ENCODE measurements at regions not wholly inside any gene's neighbourhood (a gene's known extent, or its start where the extent isn't known, plus 50 kb on each side); places are given as distances from the start of the nearest gene placed in this dataset.

DNA sequence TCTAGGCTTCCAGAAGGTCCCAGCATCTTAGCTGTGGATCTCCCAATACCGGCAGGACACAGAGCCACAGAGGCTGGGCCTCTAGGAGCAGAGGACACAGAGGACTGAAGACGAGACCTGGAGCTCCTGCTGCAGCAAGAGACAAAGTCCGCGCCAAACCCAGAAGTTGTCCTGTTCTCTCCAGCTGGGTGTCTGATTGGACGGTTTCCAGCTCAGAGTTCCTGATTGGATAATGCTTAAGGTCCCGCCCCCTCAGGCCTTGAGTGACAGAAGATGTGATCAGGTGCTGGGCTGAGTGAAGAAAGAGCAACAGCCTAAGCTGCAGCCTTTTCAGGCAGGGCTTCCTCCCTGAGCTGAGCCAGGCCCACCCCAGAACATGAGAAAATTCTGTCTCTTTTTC, 59.9 kb upstream of the ZNF85 start:
- DNase-seq = no peak
- TF ChIP-seq CTCF (conservative IDR thresholded peaks at IDR 0.05; ENCODE audit: low read depth, low read length) (no peak), EZH2phosphoT487 (IDR thresholded peaks at IDR 0.05; ENCODE audit: borderline replicate concordance, low read length) (no peak), EZH2 (IDR thresholded peaks at IDR 0.05; ENCODE audit: low read length, unreplicated experiment) (no peak)
- ChIA-PET POLR2A (ENCODE audit: unreplicated experiment) (no interaction called here), CTCF (no interaction called here)
- Histone ChIP-seq H3K79me2 (ENCODE audit: low read length) (no peaks in the 10 kb centered on the region), H3K9me3 (ENCODE audit: low read length) (peaks cover 8% of the 10 kb centered on the region; the same call in 1 of the 2 replicates), H3K9ac (ENCODE audit: low read length) (no peak overlapping the region), H3F3A (ENCODE audit: low read length, unreplicated experiment) (no peaks in the 10 kb centered on the region), H4K20me1 (ENCODE audit: low read length) (no peaks in the 10 kb centered on the region), H2AFZ (ENCODE audit: low read length) (no peak overlapping the region), H3K4me3 (ENCODE audit: low read length) (no peak overlapping the region), H3K27ac (ENCODE audit: low read length) (no peak overlapping the region), H3K4me2 (ENCODE audit: low read length) (no peak overlapping the region), H3K9me2 (replicated peaks; ENCODE audit: low read length) (no peaks in the 10 kb centered on the region), H3K27me3 (ENCODE audit: low read length) (no peaks in the 10 kb centered on the region), H3K36me3 (ENCODE audit: low read depth, low read length) (no peaks in the 10 kb centered on the region), H3K4me1 (ENCODE audit: insufficient read depth, low read length) (no peaks in the 10 kb centered on the region)
- no peak for ATAC-seq
- intact Hi-C loops (cut with micrococcal nuclease) = no loop called here
- no TSS peak for BruUV-seq (replicated peaks)
